Nephron (organoid): ENCODE measurements at regions not wholly inside any gene's neighbourhood (a gene's known extent, or its start where the extent isn't known, plus 50 kb on each side); places are given as distances from the start of the nearest gene placed in this dataset.

Experiments
- H3K27ac Mint-ChIP-seq, 3 experiments: 2 replicates each; pipeline ENCODE4 v1.8.0; 2020; ENCODE audit warnings: mixed read lengths in 3 of 3, mild to moderate bottlenecking in 2 of 3, moderate library complexity in 1 of 3
- H3K27me3 Mint-ChIP-seq: 2 replicates; pipeline ENCODE4 v1.8.0; 2021; ENCODE audit warnings: low read depth, mild to moderate bottlenecking, moderate library complexity, mixed read lengths
- H3K36me3 Mint-ChIP-seq: 2 replicates; pipeline ENCODE4 v1.8.0; 2020; ENCODE audit warnings: low read depth, mixed read lengths
- H3K4me1 Mint-ChIP-seq: 2 replicates; pipeline ENCODE4 v1.8.0; 2020; ENCODE audit warnings: mixed read lengths
- H3K4me3 Mint-ChIP-seq, 3 experiments: 2 replicates each; pipeline ENCODE4 v1.8.0; 2020; ENCODE audit warnings: mild to moderate bottlenecking in 3 of 3, mixed read lengths in 3 of 3, moderate library complexity in 2 of 3
- H3K9me3 Mint-ChIP-seq: 2 replicates; pipeline ENCODE4 v1.8.0; 2020; ENCODE audit warnings: mixed read lengths
- CTCF ChIP-seq, 3 experiments: fragments of 200-600 bp; sonication (generic); IDR thresholded peaks; one replicate each; pipeline ENCODE4 v1.5.0; 2021; ENCODE audit warnings: antibody characterized with exemption in 3 of 3; ENCODE audit not compliant: unreplicated experiment in 3 of 3

- Mint-ChIP-seq H3K27ac (peak overlapping the region; percentile 74 to 85 (median 78)), H3K27me3 (no peaks in the 10 kb centered on the region), H3K36me3 (no peaks in the 10 kb centered on the region), H3K4me3 (no peak overlapping the region), H3K9me3 (peaks cover 3% of the 10 kb centered on the region), H3K4me1 (peaks cover 12% of the 10 kb centered on the region)
- TF ChIP-seq CTCF (IDR thresholded peaks at IDR 0.05; ENCODE audit: unreplicated experiment in 3 of 3), result no peak
Measured at GRCh38 chr10:4587466-4587865, 238.5 kb upstream of the AKR1E2 start.

GRCh38 chr10:4586776-4587175, 239.2 kb upstream of the AKR1E2 start:
- TF ChIP-seq CTCF (IDR thresholded peaks at IDR 0.05; ENCODE audit: unreplicated experiment in 3 of 3), result no peak
- no peaks in the 10 kb centered on the region for H3K36me3 Mint-ChIP-seq
- H3K9me3 Mint-ChIP-seq, result peaks cover 3% of the 10 kb centered on the region

GRCh38 chr10:4581929-4582328, 244.1 kb upstream of the AKR1E2 start:
- Mint-ChIP-seq H3K4me1 (peaks cover 6% of the 10 kb centered on the region), H3K27ac (no peak overlapping the region), H3K36me3 (no peaks in the 10 kb centered on the region), H3K9me3 (peaks cover 3% of the 10 kb centered on the region), H3K27me3 (no peaks in the 10 kb centered on the region), H3K4me3 (no peak overlapping the region)
- no peak for TF ChIP-seq CTCF (IDR thresholded peaks at IDR 0.05; ENCODE audit: unreplicated experiment in 3 of 3)

More at GRCh38 chr10:4586776-4587175, 239.2 kb upstream of the AKR1E2 start:
- Mint-ChIP-seq H3K4me1 (peaks cover 12% of the 10 kb centered on the region), H3K4me3 (no peak overlapping the region), H3K27ac (peak overlapping the region; percentile 74 to 85 (median 78)), H3K27me3 (no peaks in the 10 kb centered on the region)

- no peaks in the 10 kb centered on the region for H3K4me1 Mint-ChIP-seq
- no peak overlapping the region for H3K4me3 Mint-ChIP-seq
- H3K27me3 Mint-ChIP-seq, result no peaks in the 10 kb centered on the region
- H3K27ac Mint-ChIP-seq, result no peak overlapping the region
- no peak for TF ChIP-seq CTCF (IDR thresholded peaks at IDR 0.05; ENCODE audit: unreplicated experiment in 3 of 3)
- peaks cover 3% of the 10 kb centered on the region for H3K9me3 Mint-ChIP-seq
- no peaks in the 10 kb centered on the region for H3K36me3 Mint-ChIP-seq
Measured at GRCh38 chr10:4579844-4580243, 246.2 kb upstream of the AKR1E2 start.

- no peaks in the 10 kb centered on the region for H3K4me1 Mint-ChIP-seq
- TF ChIP-seq CTCF (IDR thresholded peaks at IDR 0.05; ENCODE audit: unreplicated experiment in 3 of 3), result no peak
- H3K36me3 Mint-ChIP-seq, result no peaks in the 10 kb centered on the region
- H3K27ac Mint-ChIP-seq, result no peak overlapping the region
- H3K9me3 Mint-ChIP-seq, result no peaks in the 10 kb centered on the region
- H3K27me3 Mint-ChIP-seq, result no peaks in the 10 kb centered on the region
- no peak overlapping the region for H3K4me3 Mint-ChIP-seq
Measured at GRCh38 chr10:4576206-4576605, 249.8 kb upstream of the AKR1E2 start.

- Mint-ChIP-seq H3K27me3 (no peaks in the 10 kb centered on the region), H3K4me3 (no peak overlapping the region), H3K9me3 (peaks cover 4% of the 10 kb centered on the region), H3K4me1 (peaks cover 19% of the 10 kb centered on the region), H3K36me3 (no peaks in the 10 kb centered on the region), H3K27ac (peak overlapping the region in 1 of 3 experiments; percentile 61)
- no peak for TF ChIP-seq CTCF (IDR thresholded peaks at IDR 0.05; ENCODE audit: unreplicated experiment in 3 of 3)
Measured at GRCh38 chr10:4569151-4569550, 256.9 kb upstream of the AKR1E2 start.
